Omental fat pad (tissue), 3 donors: ENCODE measurements at regions not wholly inside any gene's neighbourhood (a gene's known extent, or its start where the extent isn't known, plus 50 kb on each side); places are given as distances from the start of the nearest gene placed in this dataset.

Experiments
- ATAC-seq: fragments of 150-250 bp; one replicate; pipeline ENCODE4 v1.9.1; 2016; ENCODE audit warnings: mild to moderate bottlenecking, moderate library complexity; ENCODE audit not compliant: low FRiP score
- DNase-seq: peaks from one replicate; pipeline ENCODE4 v3.0.0-alpha.2; 2019; ENCODE audit warnings: low spot score
- TF ChIP-seq, protein P1 (sequence below), 3 donors: fragments of 450-650 bp; IDR thresholded peaks; one replicate each; pipeline ENCODE4 v1.5.1; 2016 to 2017; ENCODE audit warnings: antibody characterized with exemption in 3 of 3, mild to moderate bottlenecking in 3 of 3, moderate library complexity in 2 of 3

DNA sequence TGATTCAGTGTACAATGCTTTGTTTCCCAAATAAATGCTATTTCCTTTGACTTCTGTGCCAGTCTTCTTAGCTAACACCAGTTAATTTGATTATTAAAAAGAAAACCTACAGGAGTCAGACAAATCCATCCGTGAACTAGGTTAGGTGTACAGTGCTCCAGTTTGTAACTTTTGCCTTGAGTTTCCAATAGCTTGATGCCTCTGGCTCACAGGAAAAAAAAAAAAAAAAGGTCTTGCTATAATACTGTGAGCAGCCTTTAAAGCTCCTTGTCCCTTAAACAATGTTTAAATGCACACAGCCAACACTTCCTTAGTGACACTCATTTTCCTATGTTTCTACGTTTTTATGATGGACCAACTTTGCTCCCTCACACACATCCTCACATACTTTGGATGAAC, 71.8 kb upstream of the TMX1 start:
- TF ChIP-seq, protein P1, sequence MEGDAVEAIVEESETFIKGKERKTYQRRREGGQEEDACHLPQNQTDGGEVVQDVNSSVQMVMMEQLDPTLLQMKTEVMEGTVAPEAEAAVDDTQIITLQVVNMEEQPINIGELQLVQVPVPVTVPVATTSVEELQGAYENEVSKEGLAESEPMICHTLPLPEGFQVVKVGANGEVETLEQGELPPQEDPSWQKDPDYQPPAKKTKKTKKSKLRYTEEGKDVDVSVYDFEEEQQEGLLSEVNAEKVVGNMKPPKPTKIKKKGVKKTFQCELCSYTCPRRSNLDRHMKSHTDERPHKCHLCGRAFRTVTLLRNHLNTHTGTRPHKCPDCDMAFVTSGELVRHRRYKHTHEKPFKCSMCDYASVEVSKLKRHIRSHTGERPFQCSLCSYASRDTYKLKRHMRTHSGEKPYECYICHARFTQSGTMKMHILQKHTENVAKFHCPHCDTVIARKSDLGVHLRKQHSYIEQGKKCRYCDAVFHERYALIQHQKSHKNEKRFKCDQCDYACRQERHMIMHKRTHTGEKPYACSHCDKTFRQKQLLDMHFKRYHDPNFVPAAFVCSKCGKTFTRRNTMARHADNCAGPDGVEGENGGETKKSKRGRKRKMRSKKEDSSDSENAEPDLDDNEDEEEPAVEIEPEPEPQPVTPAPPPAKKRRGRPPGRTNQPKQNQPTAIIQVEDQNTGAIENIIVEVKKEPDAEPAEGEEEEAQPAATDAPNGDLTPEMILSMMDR (IDR thresholded peaks at IDR 0.05) = no peak
- DNase-seq (no peak), ATAC-seq (no peak)

DNA sequence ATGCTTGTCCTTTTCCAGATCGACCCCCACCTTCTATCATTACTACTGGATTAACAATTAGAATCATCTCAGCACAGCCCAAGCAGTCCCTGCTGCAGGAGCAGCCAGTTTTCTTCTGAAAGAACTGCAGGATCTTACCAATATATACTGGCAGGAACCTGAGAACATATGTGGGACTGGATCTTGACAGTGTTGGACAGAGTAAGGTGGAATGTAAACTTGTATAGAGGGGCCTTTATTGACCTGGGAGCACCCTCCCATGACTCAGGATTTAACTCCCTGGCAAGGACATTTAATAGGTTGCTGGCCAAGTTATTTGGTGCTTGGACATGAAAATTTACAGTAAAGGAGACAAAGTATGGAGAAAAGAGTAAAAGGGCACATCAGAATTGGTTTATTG, 66.2 kb upstream of the TMX1 start:
- TF ChIP-seq, protein P1 (IDR thresholded peaks at IDR 0.05) = no peak
- no peak for ATAC-seq

DNA sequence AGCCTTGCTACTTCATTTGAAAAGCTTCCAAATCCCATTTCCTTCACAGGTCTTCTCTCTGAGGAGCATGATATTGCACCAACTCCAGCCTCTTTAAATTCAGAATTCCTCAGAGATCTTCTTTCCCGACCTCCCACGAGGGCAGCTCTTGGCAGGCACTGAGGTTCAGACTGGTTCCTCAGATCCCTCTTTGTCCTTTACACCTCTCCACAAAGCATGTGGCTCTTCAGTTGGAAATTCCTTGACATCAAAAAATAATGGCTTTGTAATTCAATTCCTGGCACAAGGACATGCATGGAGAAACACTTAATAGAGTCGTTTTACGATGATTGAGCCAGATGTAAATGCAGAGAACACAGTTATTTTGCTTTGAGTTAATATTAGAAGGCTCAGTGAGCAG, 63.2 kb upstream of the TMX1 start:
- DNase-seq (no peak), ATAC-seq (no peak)
- TF ChIP-seq, protein P1 (IDR thresholded peaks at IDR 0.05) = no peak

More for the DNA sequence above, 66.2 kb upstream of the TMX1 start:
- no peak for DNase-seq

DNA sequence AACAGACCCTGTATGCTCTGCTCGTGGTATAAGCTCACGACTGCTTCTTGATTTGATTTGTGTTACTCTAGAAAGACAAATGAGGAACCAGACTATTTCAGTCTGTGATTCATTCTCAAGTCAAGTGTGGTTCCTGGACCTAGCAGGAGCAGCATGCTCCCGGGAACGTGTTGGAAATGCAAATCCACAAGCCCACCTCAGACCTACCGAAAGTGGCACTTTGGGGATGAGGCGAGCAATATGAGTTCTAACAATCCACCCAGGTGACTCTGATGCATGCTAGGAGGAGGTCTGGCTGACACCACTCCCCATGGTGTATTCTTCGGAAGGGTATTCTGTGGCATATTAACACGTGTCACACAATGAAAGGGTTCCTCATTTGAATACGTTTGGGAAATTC, 59.5 kb upstream of the TMX1 start:
- TF ChIP-seq, protein P1 (IDR thresholded peaks at IDR 0.05) = no peak
- DNase-seq (no peak), ATAC-seq (no peak)

DNA sequence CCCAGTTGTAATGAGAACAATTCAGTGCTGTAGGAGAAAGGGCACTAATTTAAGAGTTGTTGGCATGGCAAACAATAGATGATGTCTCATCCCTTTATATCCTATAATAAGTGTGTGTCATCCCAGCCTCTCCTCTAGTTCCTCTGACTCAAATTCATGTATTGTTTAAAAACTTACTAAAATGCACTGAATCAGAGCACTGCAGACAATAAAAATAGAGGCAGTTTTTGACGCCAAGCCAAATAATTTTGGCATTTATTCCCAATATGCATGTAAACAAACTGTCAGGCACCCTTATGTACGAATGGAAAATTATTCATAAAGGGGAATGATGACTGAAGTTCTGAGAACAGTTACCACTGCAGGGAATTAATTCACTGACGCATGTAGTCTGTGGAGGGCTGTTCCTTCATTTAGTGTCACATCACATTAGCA, 57.9 kb upstream of the TMX1 start:
- TF ChIP-seq, protein P1 (IDR thresholded peaks at IDR 0.05) = no peak
- ATAC-seq (no peak), DNase-seq (no peak)

DNA sequence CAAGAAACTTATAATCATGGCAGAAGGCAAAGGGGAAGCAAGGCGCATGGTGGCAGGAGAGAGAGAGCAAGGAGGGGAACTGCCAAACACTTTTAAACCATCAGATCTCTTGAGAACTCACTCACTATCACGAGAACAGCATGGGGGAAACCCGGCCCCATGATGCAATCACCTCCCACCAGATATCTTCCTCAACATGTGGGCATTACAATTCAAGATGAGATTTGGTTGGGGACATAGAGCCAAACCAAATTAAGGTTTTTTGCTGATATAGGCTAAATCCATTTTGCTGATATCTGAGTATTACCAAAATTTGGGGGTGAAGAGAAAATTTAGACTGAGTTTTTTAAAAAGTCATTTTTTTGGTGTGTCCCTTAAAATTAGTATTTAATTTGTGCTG, 54.9 kb upstream of the TMX1 start:
- TF ChIP-seq, protein P1 (IDR thresholded peaks at IDR 0.05) = no peak
- DNase-seq (no peak), ATAC-seq (no peak)

DNA sequence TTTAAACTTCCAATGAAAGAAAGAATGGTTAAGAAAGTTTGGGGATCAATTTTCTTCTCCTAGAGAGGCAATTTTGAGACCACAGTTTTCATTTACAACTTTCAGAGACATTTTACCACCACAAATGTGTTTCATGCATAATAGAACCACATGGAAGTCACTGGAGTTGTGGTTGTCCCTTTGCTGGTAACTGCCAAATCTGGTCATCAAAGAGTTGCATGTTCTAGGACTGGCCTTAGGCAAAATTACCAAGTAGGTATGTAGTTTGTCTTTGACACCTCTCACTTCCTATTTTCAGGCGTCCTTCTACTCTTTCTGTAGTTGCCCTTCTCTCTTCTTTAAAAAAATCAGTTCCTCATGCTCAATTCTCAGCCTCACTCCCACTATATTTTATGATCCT, 54.3 kb upstream of the TMX1 start:
- TF ChIP-seq, protein P1 (IDR thresholded peaks at IDR 0.05) = no peak
- ATAC-seq = no peak
- DNase-seq = no peak
